ENCODE measurements at regions not wholly inside any gene's neighbourhood (a gene's known extent, or its start where the extent isn't known, plus 50 kb on each side); places are given as distances from the start of the nearest gene placed in this dataset.

DNA sequence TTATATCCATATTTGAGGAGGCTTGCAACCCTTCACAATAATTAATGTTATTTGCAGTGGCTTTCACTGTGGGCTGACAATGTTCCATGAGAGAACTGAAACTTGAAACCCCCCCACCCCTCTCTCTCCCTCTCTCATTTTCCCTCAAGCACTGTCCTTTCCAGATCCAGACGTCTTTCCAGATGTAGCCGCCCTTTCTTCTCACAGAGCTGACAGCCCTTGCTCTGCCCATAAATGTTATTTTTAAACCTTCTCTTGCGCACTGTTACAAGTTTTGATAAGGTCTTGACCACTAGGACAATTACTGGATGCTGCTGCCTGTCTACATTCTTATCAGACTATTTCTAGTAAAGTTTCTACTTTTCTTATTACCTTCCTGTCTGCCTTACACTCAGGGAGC is 91.4 kb upstream of the LINC00305 start:
- Histone ChIP-seq H3K4me3 (ENCODE audit: insufficient read depth, low read depth, low read length) (no peak overlapping the region), H3K27me3 (ENCODE audit: control insufficient read depth, insufficient read depth, low read length) (no peaks in the 10 kb centered on the region), H3K36me3 (replicated peaks; ENCODE audit: control insufficient read depth, insufficient read depth, low read length) (no peaks in the 10 kb centered on the region)
- no peak for DNase-seq

DNA sequence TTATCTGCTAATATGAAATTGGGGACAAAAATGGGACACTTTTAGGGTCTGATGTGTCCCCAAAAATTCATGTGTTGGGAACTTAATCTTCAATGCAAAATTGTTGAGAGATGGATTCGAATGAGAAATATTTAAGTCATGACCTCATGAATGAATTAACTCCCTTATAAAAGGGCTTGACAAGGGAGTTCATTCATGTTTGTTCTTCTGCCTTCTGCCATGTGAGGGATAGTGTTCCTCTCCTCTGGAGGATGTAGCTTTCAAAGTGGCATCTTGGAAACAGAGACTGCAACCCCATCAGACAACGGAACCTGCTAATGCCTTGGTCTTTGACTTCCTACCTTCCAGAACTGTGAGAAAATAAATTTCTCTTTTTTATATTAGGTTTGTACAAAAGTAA is 89.2 kb upstream of the LINC00305 start:
- no peak overlapping the region for H3K4me3 ChIP-seq (ENCODE audit: insufficient read depth, low read depth, low read length)
- DNase-seq = no peak
- H3K36me3 ChIP-seq (replicated peaks; ENCODE audit: control insufficient read depth, insufficient read depth, low read length) = no peaks in the 10 kb centered on the region
- H3K27me3 ChIP-seq (ENCODE audit: control insufficient read depth, insufficient read depth, low read length) = no peaks in the 10 kb centered on the region

DNA sequence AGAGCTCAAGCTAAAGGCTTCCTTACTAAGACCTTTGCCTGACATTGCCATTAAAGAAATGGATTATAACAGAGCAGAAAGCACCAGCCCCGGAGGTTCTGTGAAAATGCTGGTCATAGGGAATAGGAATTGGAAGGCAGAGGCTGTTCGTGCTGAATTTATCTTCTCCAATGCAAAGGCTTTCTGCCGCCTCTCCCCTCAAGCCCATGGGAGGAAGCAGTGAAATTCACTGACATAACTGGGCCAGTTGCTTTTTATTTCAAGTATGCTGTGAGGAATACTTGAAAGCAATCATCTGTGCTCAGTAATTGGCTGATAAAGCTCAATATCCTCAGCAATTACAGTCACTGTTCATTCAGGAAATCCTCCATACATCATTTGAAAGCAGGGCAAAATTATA is 85.4 kb upstream of the LINC00305 start:
- DNase-seq = no peak
- H3K4me3 ChIP-seq (ENCODE audit: insufficient read depth, low read depth, low read length) = no peak overlapping the region

DNA sequence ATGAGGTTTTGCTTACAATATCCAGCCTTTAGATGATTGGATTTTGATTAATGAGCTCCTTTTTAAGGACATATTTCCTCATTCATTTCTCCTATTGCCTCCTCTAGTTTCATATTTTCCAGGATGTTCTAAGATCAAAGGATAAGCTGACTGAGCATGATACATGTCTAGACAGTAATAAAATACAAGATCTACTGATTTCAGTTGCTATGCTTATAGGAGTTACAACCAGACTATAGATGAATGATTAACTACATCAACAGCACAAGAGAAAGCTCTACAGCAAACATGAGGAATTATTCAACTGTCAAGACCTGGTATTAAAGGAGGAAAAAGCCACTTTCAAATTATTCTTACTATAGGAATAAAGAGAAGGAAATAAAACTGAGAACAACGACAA is 85.0 kb upstream of the LINC00305 start:
- Histone ChIP-seq H3K27me3 (ENCODE audit: control insufficient read depth, insufficient read depth, low read length) (no peaks in the 10 kb centered on the region), H3K36me3 (replicated peaks; ENCODE audit: control insufficient read depth, insufficient read depth, low read length) (no peaks in the 10 kb centered on the region), H3K4me3 (ENCODE audit: insufficient read depth, low read depth, low read length) (no peak overlapping the region)
- DNase-seq = no peak

More for the DNA sequence above, 85.4 kb upstream of the LINC00305 start:
- no peaks in the 10 kb centered on the region for H3K27me3 ChIP-seq (ENCODE audit: control insufficient read depth, insufficient read depth, low read length)
- no peaks in the 10 kb centered on the region for H3K36me3 ChIP-seq (replicated peaks; ENCODE audit: control insufficient read depth, insufficient read depth, low read length)

DNA sequence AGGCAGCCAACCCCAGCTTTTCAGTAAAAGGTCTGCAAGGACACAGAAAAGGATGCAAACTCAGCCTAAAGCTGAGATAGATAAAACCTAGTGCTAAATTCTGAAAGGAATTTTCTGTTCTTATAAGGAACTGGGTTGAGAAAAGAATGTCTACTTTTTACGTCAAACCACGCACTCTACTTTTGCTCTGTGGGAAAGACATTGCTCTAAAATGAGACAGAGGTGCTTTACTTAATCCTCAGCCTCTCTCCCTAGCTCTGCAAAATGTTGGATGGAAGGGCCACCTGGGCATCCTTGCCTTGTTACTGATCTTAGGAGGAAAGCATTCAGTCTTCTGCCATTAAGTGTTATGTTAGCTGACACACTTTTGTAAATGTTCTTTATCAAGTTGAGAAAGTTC is 72.1 kb upstream of the LINC00305 start:
- Histone ChIP-seq H3K4me3 (ENCODE audit: insufficient read depth, low read depth, low read length) (no peak overlapping the region), H3K36me3 (replicated peaks; ENCODE audit: control insufficient read depth, insufficient read depth, low read length) (no peaks in the 10 kb centered on the region), H3K27me3 (ENCODE audit: control insufficient read depth, insufficient read depth, low read length) (no peaks in the 10 kb centered on the region)
- no peak for DNase-seq

DNA sequence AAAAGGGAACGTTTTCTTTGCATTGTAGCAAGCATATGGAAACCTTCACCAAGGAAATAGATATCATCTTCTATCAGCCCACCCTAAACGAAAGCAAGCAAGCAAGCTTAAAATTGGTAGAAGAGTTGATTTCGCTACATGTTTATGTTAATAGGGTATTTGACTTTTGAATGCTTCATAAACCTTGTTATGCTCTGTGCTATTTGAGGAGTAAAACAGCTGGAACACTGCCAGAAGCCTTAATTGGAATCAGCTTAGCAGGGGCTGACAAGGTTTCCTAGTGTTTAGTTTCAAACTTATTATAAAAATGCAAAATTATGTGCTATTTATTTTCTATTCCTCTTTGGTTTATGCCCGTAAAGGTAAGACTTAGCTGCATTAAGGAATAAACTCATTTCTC is 70.6 kb upstream of the LINC00305 start:
- DNase-seq = no peak
- Histone ChIP-seq H3K27me3 (ENCODE audit: control insufficient read depth, insufficient read depth, low read length) (no peaks in the 10 kb centered on the region), H3K36me3 (replicated peaks; ENCODE audit: control insufficient read depth, insufficient read depth, low read length) (no peaks in the 10 kb centered on the region), H3K4me3 (ENCODE audit: insufficient read depth, low read depth, low read length) (no peak overlapping the region)

DNA sequence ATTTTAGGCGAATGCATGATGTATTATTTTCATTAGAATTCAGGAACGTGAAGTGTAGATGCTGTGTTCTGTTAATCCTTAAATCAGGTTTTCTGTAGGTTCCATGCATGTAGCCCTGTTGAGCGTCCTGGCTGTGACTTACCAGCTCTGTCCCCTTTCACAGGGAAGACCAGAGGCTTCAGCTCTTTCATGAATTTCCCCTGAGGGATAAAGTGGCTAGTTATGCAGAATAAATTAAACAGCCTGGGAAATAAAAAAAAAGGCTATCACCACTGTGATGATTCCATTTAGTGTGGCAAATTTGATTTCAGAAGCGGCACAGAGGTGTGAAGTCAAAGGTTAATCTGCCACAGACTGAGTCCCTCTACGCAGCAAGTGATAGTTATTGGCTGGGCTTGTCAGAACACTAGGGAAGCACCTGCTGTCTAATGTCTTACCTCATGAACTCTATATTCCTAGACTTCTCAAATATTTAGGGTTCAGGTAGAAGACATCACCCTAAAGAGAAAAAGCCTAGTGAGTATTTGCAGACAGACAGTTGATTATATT is 61.6 kb upstream of the LINC00305 start:
- no peak overlapping the region for H3K4me3 ChIP-seq (ENCODE audit: insufficient read depth, low read depth, low read length)
- H3K27me3 ChIP-seq (ENCODE audit: control insufficient read depth, insufficient read depth, low read length) = no peaks in the 10 kb centered on the region
- DNase-seq = no peak
- no peaks in the 10 kb centered on the region for H3K36me3 ChIP-seq (replicated peaks; ENCODE audit: control insufficient read depth, insufficient read depth, low read length)

DNA sequence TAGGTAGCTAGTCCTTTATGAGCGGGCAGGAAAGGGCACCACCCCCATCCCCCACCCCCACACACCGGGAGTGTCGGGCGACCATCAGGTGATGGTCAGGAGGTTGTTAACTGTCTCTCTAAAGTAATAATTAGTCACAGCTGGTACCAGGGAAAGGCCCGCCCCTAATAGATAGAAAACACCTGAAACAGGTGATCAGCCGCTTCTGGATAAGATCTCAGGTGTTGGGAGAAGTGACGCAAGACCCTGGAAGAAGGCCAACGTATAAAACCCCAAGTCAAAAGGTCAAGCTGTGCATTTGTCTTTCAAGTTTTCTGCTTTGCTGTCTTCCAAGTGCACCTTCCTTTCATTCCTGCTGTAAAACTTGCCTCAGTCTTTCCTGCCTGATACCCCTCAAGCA is 59.6 kb upstream of the LINC00305 start:
- no peak for DNase-seq
- Histone ChIP-seq H3K27me3 (ENCODE audit: control insufficient read depth, insufficient read depth, low read length) (no peaks in the 10 kb centered on the region), H3K4me3 (ENCODE audit: insufficient read depth, low read depth, low read length) (no peak overlapping the region), H3K36me3 (replicated peaks; ENCODE audit: control insufficient read depth, insufficient read depth, low read length) (no peaks in the 10 kb centered on the region)

DNA sequence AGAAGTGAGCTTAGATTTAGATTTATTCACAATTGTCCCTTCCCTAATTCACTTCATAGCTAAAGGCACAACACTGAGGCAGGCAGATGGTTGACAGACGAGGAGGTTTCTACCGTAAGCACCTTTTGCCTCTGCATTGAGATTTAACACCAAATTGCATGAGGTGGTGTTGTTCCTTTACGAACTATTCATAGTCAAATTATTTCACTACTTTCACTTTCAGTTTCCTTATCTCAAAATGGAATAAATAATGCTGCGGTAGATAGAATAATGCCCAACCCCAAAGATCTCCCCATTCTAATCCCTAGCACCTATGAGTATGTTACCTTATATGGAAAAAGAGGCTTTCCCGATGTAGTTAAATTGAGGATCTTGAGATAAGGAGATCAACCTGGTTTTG is 58.9 kb upstream of the LINC00305 start:
- Histone ChIP-seq H3K27me3 (ENCODE audit: control insufficient read depth, insufficient read depth, low read length) (no peaks in the 10 kb centered on the region), H3K36me3 (replicated peaks; ENCODE audit: control insufficient read depth, insufficient read depth, low read length) (no peaks in the 10 kb centered on the region), H3K4me3 (ENCODE audit: insufficient read depth, low read depth, low read length) (no peak overlapping the region)
- no peak for DNase-seq

DNA sequence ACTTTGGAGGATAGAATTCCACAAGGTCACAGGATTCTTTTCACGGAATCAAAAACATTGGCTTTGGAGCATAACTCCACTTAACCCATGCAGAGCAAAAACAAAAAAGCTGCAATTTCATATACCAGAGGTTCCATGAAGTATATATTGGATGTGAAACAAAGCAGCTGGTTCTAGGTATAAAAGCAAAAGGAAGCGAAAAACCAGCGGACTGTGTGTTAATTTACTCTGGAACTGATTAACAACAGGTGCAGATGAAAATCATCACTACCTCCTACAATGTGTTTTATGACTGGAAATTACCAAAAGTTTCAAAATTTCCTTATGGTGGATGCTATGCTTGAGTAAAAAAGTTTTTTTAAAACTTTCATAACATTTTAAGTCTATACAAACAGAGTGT is 54.4 kb upstream of the LINC00305 start:
- no peak for DNase-seq
- H3K4me3 ChIP-seq (ENCODE audit: insufficient read depth, low read depth, low read length) = no peak overlapping the region
- no peaks in the 10 kb centered on the region for H3K36me3 ChIP-seq (replicated peaks; ENCODE audit: control insufficient read depth, insufficient read depth, low read length)
- no peaks in the 10 kb centered on the region for H3K27me3 ChIP-seq (ENCODE audit: control insufficient read depth, insufficient read depth, low read length)

DNA sequence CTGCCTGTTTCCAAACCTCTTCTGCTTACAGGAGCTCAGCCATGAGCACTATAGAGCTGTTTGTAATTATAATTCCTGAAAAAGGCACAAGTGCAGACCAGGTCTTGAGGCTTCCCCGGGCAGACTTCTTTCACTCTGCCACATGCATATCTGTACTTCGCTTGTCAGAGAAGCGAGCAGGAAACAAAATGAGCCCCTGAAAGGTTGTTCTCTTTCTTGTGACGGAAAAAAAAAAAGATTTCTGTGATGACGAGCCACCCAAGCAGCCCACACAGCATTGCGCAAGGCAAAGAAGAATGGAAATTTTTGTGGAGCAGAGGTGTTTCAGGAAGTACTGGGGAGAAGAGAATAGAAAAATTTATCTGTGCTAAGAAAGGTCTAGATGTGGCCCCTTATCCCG is 54.0 kb upstream of the LINC00305 start:
- H3K36me3 ChIP-seq (replicated peaks; ENCODE audit: control insufficient read depth, insufficient read depth, low read length) = no peaks in the 10 kb centered on the region
- no peaks in the 10 kb centered on the region for H3K27me3 ChIP-seq (ENCODE audit: control insufficient read depth, insufficient read depth, low read length)
- DNase-seq = no peak
- no peak overlapping the region for H3K4me3 ChIP-seq (ENCODE audit: insufficient read depth, low read depth, low read length)

DNA sequence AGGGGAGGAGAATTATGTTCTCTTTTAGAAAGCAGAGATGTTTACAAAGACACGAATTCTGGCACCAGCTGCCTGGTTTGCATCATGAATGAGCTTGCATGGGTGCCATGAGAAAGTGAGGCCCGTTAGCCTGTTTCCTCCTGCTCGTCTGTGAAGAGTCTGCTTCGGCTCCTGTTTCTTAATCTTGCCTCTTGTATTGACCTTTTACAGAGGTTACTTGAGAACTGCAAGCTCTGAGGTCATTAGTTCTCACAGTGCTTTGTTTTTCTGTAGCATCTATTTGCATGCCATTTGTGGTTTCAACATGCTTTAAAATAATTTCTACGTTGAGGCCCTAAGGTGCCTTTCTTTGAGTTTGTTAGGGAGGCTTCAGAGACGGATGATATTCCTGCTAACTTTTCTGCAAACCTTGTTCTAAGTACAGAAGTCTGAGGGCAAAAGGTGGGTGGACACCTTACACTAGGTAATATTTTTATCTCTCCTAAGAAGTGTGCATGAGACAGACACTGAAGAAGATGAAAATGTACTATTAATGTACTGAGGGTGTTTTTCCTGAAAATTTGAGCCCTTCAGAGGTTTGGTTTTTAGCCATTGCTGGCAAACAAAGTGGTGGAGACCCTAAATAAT is 53.4 kb upstream of the LINC00305 start:
- H3K27me3 ChIP-seq (ENCODE audit: control insufficient read depth, insufficient read depth, low read length) = no peaks in the 10 kb centered on the region
- H3K4me3 ChIP-seq (ENCODE audit: insufficient read depth, low read depth, low read length) = no peak overlapping the region
- no peak for DNase-seq

DNA sequence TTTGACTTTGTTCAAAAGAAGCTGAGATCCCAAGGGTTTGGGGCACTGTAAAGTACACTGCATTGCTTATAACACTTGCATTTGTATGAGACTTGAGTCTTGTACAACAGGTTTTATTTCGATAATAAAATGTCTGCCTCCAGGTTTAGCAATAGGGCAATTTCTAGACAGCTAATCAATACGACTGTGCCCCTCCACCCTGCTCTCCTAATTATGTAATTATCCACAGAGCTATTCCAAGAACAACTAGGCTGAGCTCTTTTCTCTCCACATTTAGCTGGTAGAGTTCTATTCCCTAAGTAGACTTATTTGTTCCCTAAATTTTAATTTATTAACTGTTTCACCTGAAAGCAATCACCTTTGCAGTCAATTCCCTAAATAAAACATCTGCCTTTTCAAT is 52.9 kb upstream of the LINC00305 start:
- DNase-seq = no peak
- Histone ChIP-seq H3K27me3 (ENCODE audit: control insufficient read depth, insufficient read depth, low read length) (no peaks in the 10 kb centered on the region), H3K4me3 (ENCODE audit: insufficient read depth, low read depth, low read length) (no peak overlapping the region)

More for the DNA sequence above, 53.4 kb upstream of the LINC00305 start:
- no peaks in the 10 kb centered on the region for H3K36me3 ChIP-seq (replicated peaks; ENCODE audit: control insufficient read depth, insufficient read depth, low read length)

DNA sequence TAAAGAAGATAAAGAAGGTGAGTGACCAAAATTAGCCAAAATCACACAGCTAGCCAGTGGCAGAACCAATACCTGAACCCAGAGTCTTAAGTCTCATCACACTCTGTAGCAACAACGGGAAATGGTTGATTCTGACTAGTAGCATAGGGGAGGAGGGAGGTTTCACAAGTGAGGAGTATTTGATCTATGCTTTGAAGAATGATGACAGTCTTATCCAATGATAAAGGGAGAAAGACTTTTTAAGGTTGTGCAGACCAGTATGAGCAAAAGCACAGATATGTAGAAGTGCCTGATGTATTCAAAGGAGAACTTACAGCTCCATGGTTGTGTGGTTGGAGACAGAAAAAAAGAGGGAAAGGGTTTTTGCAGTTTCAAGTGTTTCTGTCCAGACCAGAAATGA is 50.7 kb upstream of the LINC00305 start:
- no peak for DNase-seq
- no peaks in the 10 kb centered on the region for H3K27me3 ChIP-seq (ENCODE audit: control insufficient read depth, insufficient read depth, low read length)
- H3K4me3 ChIP-seq (ENCODE audit: insufficient read depth, low read depth, low read length) = no peak overlapping the region
- no peaks in the 10 kb centered on the region for H3K36me3 ChIP-seq (replicated peaks; ENCODE audit: control insufficient read depth, insufficient read depth, low read length)

More for the DNA sequence above, 52.9 kb upstream of the LINC00305 start:
- no peaks in the 10 kb centered on the region for H3K36me3 ChIP-seq (replicated peaks; ENCODE audit: control insufficient read depth, insufficient read depth, low read length)

All from H7 (cell line).